ENCODE measurements at regions not wholly inside any gene's neighbourhood (a gene's known extent, or its start where the extent isn't known, plus 50 kb on each side); places are given as distances from the start of the nearest gene placed in this dataset.

DNA sequence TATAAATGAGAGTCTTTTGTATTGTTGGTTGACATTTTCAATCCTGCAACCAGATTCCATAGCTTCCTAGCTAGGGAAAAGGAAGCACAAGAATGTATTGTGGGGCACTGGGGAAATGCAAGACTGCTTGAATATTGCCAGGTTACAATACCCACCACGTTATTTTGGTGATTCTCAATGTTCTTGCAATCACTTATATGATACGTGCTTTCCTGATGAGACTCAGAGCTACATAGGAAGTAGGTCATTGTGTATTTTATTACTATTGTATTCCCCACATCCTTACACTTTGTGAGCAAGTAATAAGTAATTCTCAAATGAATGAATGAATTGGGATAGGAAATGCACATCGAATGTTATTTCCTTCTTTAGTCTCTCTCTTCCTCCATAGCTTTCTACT, 217.1 kb upstream of the CD180 start:
- no peak for DNase-seq (ENCODE audit: low read depth)

DNA sequence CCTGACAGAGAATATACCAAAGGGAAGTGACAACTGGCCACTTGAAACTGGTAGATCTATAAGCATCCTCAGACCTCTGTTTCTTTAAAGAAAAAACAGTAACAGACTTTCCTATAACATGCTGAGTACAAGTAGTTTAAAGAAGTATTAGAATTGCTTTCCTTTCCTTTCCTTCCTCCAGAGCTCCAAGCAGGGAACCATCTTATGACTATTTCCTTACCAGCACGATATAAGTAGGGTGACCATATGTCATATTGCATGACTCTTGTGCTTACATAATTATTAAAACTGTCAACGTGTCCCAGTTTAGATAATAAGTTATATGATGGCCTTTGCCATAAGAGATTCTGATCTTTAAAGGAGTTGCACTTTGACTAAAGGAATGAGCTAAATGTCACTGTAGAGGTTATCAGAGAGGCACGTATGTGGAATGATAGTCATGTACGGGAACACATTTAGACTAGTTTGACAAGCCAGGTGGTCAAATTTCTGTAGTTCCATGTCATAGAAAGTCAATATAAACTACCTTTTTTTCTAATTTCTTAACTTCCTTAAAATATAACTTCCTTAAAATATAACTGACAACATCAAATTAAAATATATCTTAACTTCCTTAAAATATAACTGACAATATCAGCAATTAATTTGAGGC, 212.7 kb upstream of the CD180 start:
- no peak for DNase-seq (ENCODE audit: low read depth)

GRCh38 chr5:67407979-67408378, 211.4 kb upstream of the CD180 start:
- DNase-seq (ENCODE audit: low read depth): no peak

DNA sequence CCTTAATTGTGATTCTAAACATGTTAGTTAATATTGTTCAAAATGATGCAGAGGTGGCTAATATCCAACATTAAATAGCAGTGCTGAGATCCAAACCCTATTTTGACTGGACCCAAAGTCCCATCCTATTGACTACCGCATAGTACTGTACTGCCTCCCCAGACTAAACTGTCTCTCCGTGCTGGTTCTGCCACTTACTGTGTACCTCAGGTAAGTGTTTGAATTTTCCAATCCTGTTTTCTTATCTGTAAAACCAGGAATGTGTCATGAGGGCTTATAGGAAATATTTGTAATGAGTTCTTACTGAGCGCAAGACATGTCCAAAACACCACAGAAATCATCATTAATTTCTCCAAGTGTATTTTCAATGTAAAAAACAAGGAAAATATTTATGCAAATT, 209.2 kb upstream of the CD180 start:
- DNase-seq (ENCODE audit: low read depth): no peak

- DNase-seq (ENCODE audit: low read depth): no peak
These were observed 208.4 kb upstream of the CD180 start for GRCh38 chr5:67405101-67405364.

- peak; percentile 28 for DNase-seq (ENCODE audit: low read depth)
These were observed 207.9 kb upstream of the CD180 start for GRCh38 chr5:67404256-67405100.

DNA sequence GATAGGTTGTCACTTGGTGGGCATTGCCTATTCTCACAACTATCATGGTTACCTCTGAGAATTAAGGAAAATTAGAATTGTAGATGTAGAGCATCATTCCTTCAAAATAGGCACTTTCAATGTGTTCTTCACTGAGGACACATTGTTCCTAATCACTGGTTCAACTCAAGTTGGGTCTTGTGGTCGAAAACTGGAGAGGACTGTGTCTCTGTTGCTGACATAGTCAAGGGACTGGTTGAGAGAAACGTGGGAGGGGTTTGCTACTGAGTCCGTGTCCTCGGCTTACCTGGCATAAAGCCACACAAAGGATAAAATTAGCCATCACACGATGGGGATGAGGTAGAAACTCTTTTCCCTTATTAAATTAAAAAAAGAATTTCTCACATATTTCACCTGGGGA, 205.9 kb upstream of the CD180 start:
- DNase-seq (ENCODE audit: low read depth): no peak

GRCh38 chr5:67401172-67401571, 204.6 kb upstream of the CD180 start:
- DNase-seq (ENCODE audit: low read depth): no peak

DNA sequence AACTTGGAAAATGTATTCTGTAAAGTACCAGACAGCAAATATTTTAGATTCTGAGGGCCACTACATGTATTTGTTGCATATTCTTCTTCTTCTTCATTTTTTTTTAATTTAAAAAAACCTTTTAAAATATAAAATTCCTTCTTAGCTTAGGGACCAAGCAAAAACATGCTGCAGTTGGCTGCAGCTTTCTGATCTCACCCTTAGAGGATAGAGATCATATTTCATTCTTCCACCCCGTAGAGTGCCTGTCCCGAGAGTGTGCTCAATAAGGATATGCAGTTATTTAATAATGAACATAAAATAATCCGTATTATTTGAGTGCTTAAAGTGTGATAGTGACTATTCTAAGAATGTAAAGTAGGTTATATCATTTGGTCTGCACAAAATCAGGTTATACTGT, 204.2 kb upstream of the CD180 start:
- no peak for DNase-seq (ENCODE audit: low read depth)

DNA sequence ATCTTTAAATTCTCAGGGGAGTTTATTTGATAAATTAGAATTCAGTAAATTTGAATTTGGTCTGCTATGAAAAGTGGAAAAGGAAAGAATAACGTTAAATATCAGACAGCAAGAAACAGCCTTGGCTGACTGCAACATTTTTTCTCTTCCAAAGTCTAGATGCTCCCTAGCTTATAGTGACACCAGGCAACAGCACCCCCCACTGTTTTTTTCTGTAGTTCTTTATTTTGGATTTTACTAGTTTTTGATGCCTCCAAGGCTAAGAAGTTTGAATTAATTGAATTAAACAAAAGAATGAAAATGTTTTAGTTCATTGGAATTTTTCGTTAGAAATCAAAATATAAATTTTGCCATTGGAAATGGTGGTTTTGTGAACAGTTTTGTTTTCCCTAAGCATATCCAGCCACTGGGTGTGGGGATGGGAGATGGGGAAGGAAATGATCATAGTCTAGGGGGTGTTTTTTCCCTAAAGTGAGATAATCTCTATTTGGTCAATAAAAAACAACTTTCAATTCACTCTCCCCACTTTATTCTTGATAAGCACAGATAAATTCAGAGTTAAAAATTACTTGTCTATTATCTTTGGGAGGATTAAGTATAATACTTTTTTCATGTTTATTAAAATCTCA, 199.3 kb upstream of the CD180 start:
- no peak for DNase-seq (ENCODE audit: low read depth)

DNA sequence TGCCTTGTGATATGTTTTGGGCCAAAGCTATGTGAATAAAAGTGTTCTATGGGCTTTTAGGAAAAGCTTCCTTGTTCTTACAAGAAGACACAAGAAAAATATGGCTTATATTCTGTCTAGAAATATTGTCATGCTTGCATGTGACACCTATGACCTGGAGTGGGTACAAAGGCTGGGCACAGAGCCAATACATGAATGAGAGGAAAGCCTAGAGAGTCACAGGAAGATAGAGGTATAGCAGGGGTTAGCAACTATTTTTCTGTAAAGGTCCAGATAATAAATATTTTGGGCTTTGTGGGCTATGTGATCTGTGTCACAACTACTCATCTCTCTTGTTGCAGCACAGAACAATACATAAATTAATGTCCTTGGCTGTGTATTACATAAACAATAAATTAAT, 196.6 kb upstream of the CD180 start:
- no peak for DNase-seq (ENCODE audit: low read depth)

DNA sequence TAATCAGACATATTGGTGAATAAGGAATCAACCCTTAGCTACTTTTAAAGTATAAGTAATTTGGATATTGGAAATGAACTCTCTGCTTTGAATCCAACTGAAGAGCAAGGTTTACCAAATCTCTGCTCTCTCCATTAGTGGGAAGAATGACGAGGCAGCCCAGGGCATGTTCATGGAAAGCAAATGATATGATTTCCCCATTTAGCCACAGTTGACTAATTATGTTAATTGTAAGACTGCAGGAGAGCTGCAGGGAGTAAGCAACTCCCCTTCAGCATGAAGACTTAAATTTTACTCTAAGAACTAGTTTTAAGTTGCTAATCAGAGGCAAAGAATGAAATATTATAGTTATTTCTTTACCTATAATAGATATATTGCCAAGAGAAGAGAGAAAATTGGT, 194.3 kb upstream of the CD180 start:
- no peak for DNase-seq (ENCODE audit: low read depth)

DNA sequence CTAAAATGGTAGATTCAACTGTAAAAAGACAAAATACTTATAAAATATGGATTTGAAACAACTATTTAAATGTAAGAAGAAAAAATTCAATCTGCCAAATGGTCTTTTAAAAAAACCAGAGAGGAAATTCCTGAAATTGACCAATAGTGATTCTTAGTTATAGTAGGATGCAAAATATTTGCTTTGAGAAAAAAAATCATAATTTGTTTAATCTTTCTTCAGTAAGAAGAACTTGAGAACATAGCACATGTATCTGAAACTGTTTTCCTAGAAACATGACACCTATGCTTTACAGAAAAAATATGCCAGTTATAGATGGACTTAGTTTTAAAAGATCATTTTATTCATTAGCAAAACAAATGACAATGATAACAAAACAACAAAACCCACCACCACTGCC, 186.9 kb upstream of the CD180 start:
- DNase-seq (ENCODE audit: low read depth): no peak

- DNase-seq (ENCODE audit: low read depth): no peak
These were observed 184.8 kb upstream of the CD180 start for GRCh38 chr5:67381236-67381880.

- DNase-seq (ENCODE audit: low read depth): no peak
These were observed 183.8 kb upstream of the CD180 start for GRCh38 chr5:67380431-67380830.

DNA sequence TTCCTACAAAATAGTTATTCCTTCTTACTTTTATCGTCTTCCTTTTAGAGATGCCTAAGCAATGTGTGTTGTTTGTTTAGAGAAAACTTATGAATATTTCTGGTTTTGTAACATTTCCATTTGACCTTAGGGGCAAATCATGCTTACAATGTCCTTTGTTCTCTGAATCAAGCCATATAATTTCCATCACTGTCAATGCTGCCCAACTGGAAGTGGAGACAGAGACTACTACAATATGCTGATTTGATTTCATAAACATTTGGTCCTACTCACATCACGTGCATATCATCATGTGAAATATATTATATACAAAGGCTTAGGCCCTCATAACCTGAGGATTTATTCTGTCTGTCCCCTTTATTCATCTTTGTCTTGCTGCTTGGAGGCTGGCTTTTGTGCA, 183.2 kb upstream of the CD180 start:
- DNase-seq (ENCODE audit: low read depth): no peak

- no peak for DNase-seq (ENCODE audit: low read depth)
These were observed 181.7 kb upstream of the CD180 start for GRCh38 chr5:67378256-67378655.

GRCh38 chr5:67377631-67378030, 181.0 kb upstream of the CD180 start:
- DNase-seq (ENCODE audit: low read depth): no peak

DNA sequence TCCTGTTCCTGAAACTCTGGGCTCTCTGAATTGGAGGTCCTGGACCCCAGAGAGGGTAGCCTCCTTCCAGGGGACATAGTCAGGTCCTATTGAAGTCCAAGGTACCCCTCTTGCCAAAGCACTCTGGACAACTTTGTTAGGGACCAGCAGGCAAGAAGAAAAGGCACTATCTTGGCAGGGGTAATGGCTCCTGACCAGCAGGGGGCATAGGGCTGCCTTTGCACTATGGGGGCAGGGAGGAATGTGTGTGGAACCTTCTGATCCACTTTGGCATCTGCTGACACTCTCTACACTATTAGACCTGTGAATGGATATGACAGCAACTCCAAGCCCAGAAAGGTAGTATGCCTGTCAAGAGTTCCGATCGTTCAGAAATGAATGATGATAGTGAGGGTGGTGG, 179.0 kb upstream of the CD180 start:
- DNase-seq (ENCODE audit: low read depth): no peak

- DNase-seq (ENCODE audit: low read depth): no peak
These were observed 177.8 kb upstream of the CD180 start for GRCh38 chr5:67374378-67374777.

GRCh38 chr5:67373518-67373917, 176.9 kb upstream of the CD180 start:
- DNase-seq (ENCODE audit: low read depth): no peak

- no peak for DNase-seq (ENCODE audit: low read depth)
These were observed 176.3 kb upstream of the CD180 start for GRCh38 chr5:67372887-67373286.

- DNase-seq (ENCODE audit: low read depth): no peak
These were observed 175.3 kb upstream of the CD180 start for GRCh38 chr5:67371924-67372323.
